MCF 10A (cell line): ENCODE measurements at regions not wholly inside any gene's neighbourhood (a gene's known extent, or its start where the extent isn't known, plus 50 kb on each side); places are given as distances from the start of the nearest gene placed in this dataset.

Experiments used
- BruUV-seq: library from RNA; stranded (reverse); fragments of 400-500 nt; replicated peaks from 2 replicates; lab custom pipeline; 2021; lab: Mats Ljungman, UMichigan
- CTCF ChIA-PET: fragments of 300-600 bp; sonication (Branson Sonifier 250); formaldehyde crosslinking; extraction: SDS; loops from one replicate; lab custom pipeline; 2021; ENCODE audit warnings: antibody characterized with exemption, inconsistent platforms; lab: Yijun Ruan, JAX
- POLR2A ChIA-PET: fragments of 300-600, 350-650 bp; sonication (Branson Sonifier 250); formaldehyde crosslinking; extraction: SDS; loops from one replicate; lab custom pipeline; 2020; ENCODE audit warnings: antibody characterized with exemption, inconsistent platforms; lab: Yijun Ruan, JAX
- DNase-seq: peaks from one replicate; pipeline ENCODE4 v3.0.0-alpha.2; 2018; ENCODE audit not compliant: unreplicated experiment
- H3K27ac Mint-ChIP-seq: one replicate; pipeline ENCODE4 v1.8.0; 2022; ENCODE audit warnings: mild to moderate bottlenecking, low read depth, mixed read lengths; ENCODE audit not compliant: unreplicated experiment
- H3K27me3 Mint-ChIP-seq: one replicate; pipeline ENCODE4 v1.8.0; 2022; ENCODE audit warnings: mixed read lengths; ENCODE audit not compliant: insufficient read depth, unreplicated experiment
- H3K36me3 Mint-ChIP-seq: one replicate; pipeline ENCODE4 v1.8.0; 2022; ENCODE audit warnings: mild to moderate bottlenecking, moderate library complexity, mixed read lengths; ENCODE audit not compliant: insufficient read depth, unreplicated experiment
- H3K4me1 Mint-ChIP-seq: one replicate; pipeline ENCODE4 v1.8.0; 2022; ENCODE audit warnings: mixed read lengths; ENCODE audit not compliant: insufficient read depth, unreplicated experiment
- H3K4me3 Mint-ChIP-seq: one replicate; pipeline ENCODE4 v1.8.0; 2022; ENCODE audit warnings: mild to moderate bottlenecking, moderate library complexity, mixed read lengths; ENCODE audit not compliant: unreplicated experiment
- H3K9me3 Mint-ChIP-seq: one replicate; pipeline ENCODE4 v1.8.0; 2022; ENCODE audit warnings: mixed read lengths; ENCODE audit not compliant: unreplicated experiment
- CTCF ChIP-seq: fragments of 200-600 bp; IDR thresholded peaks from one replicate; pipeline ENCODE4 v1.8.0; 2022; ENCODE audit warnings: antibody characterized with exemption, mild to moderate bottlenecking; ENCODE audit not compliant: unreplicated experiment
- intact Hi-C: fragments of 100-400 bp; cut with micrococcal nuclease; formaldehyde crosslinking; loops from 2 replicates; pipeline ENCODE4 v1.14.1; 2022

DNA sequence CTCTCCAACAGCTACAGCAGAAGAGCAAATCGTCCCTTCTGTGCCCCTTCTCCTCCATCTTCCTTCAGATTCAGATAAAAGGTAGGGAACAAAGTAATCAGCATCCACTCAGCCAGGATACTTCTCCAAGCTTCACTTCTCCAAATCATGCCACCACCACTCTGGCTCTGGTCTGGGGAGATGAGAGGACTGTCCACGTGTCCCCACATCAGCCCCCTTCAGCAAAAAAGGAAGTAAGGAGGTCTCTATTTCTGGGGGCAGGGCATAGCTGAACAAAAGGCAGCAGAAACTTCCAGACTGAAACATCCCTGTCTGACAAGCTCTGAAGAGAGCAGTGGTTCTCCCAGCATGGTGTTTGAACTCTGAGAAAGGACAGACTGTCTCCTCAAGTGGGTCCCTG lies 116.9 kb downstream of the C5orf15 start:
- Mint-ChIP-seq H3K4me3 (no peak overlapping the region), H3K27me3 (peaks cover 76% of the 10 kb centered on the region), H3K36me3 (no peaks in the 10 kb centered on the region), H3K27ac (no peak overlapping the region), H3K9me3 (no peaks in the 10 kb centered on the region), H3K4me1 (no peaks in the 10 kb centered on the region)
- ChIA-PET POLR2A (interaction anchor here (0.6 kb wide), 1 partner anchor 57 kb away, joined by 4 read pairs; no protein-coding TSS in a partner anchor), CTCF (interaction anchor here (0.7 to 2.7 kb wide), 3 partner anchors 11 to 530 kb away, joined by 3 to 17 read pairs (median 3); no protein-coding TSS in a partner anchor)
- TF ChIP-seq CTCF: no peak
- BruUV-seq: no TSS peak
- intact Hi-C loops: no loop called here
- DNase-seq: no peak

GRCh38 chr5:133850811-133851210 lies 117.6 kb downstream of the C5orf15 start:
- BruUV-seq: no TSS peak
- no peak for DNase-seq
- intact Hi-C loops: no loop called here

GRCh38 chr5:133849116-133849515 lies 119.3 kb downstream of the C5orf15 start:
- Mint-ChIP-seq H3K4me3 (no peak overlapping the region), H3K27me3 (peaks cover 52% of the 10 kb centered on the region), H3K9me3 (no peaks in the 10 kb centered on the region), H3K4me1 (no peaks in the 10 kb centered on the region), H3K27ac (no peak overlapping the region), H3K36me3 (no peaks in the 10 kb centered on the region)
- POLR2A ChIA-PET: interaction anchor here (1.2 kb wide), 1 partner anchor 14 kb away, joined by 3 read pairs; no protein-coding TSS in a partner anchor
- intact Hi-C loops: no loop called here
- TF ChIP-seq CTCF: no peak
- BruUV-seq: no TSS peak
- no peak for DNase-seq
- CTCF ChIA-PET: interaction anchor here (0.6 to 1.2 kb wide), 4 partner anchors 10 to 305 kb away, joined by 3 to 5 read pairs (median 4); no protein-coding TSS in a partner anchor

More at GRCh38 chr5:133850811-133851210, 117.6 kb downstream of the C5orf15 start:
- H3K4me3 Mint-ChIP-seq: no peak overlapping the region
- H3K27ac Mint-ChIP-seq: no peak overlapping the region
- H3K9me3 Mint-ChIP-seq: no peaks in the 10 kb centered on the region
- no peaks in the 10 kb centered on the region for H3K36me3 Mint-ChIP-seq
- ChIA-PET POLR2A (interaction anchor here (0.6 kb wide), 1 partner anchor 56 kb away, joined by 4 read pairs; no protein-coding TSS in a partner anchor), CTCF (interaction anchor here (0.7 to 2.7 kb wide), 3 partner anchors 12 to 531 kb away, joined by 3 to 17 read pairs (median 3); no protein-coding TSS in a partner anchor)
- H3K27me3 Mint-ChIP-seq: peaks cover 69% of the 10 kb centered on the region
- H3K4me1 Mint-ChIP-seq: no peaks in the 10 kb centered on the region
- TF ChIP-seq CTCF: no peak

- no peak for DNase-seq
- Mint-ChIP-seq H3K27me3 (peaks cover 45% of the 10 kb centered on the region), H3K4me3 (no peak overlapping the region), H3K4me1 (no peaks in the 10 kb centered on the region), H3K9me3 (no peaks in the 10 kb centered on the region), H3K27ac (no peak overlapping the region), H3K36me3 (no peaks in the 10 kb centered on the region)
- POLR2A ChIA-PET: interaction anchor here (0.5 to 1.2 kb wide), 2 partner anchors 14 to 426 kb away, joined by 3 read pairs; no protein-coding TSS in a partner anchor
- intact Hi-C loops: no loop called here
- no peak for TF ChIP-seq CTCF
- CTCF ChIA-PET: interaction anchor here (0.6 to 1.2 kb wide), 4 partner anchors 9 to 306 kb away, joined by 3 to 5 read pairs (median 4); no protein-coding TSS in a partner anchor
- BruUV-seq: no TSS peak
Measured at GRCh38 chr5:133848341-133848811, 120.0 kb downstream of the C5orf15 start.
